Esophagus muscularis mucosa (tissue), 4 donors: ENCODE measurements at regions not wholly inside any gene's neighbourhood (a gene's known extent, or its start where the extent isn't known, plus 50 kb on each side); places are given as distances from the start of the nearest gene placed in this dataset.

Source experiments
- DNase-seq: peaks from one replicate; pipeline ENCODE4 v3.0.0-alpha.2; 2017; ENCODE audit errors: extremely low spot score
- H3K27ac ChIP-seq, 4 donors: fragments of 200-600 bp; sonication (generic); replicated peaks in 1 of 4; 1 replicate in 3 of 4; 2 replicates in 1 of 4; pipeline ENCODE4 v1.5.1; 2016 to 2019; ENCODE audit warnings: mild to moderate bottlenecking in 1 of 4
- H3K27me3 ChIP-seq, 4 donors: fragments of 200-600 bp; sonication (generic); one replicate each; pipeline versions ENCODE4 v1.5.1 to v1.6.0; 2016 to 2019
- H3K36me3 ChIP-seq, 4 donors: fragments of 200-600 bp; sonication (generic); one replicate each; pipeline ENCODE4 v1.5.1; 2016 to 2019
- H3K4me1 ChIP-seq, 4 donors: fragments of 200-600 bp; sonication (generic); one replicate each; pipeline ENCODE4 v1.5.1; 2016 to 2019
- H3K4me3 ChIP-seq, 4 donors: fragments of 200-600 bp; sonication (generic); 1 replicate in 2 of 4; 2 replicates in 2 of 4; pipeline ENCODE4 v1.5.1; 2016 to 2019; ENCODE audit warnings: mild to moderate bottlenecking in 4 of 4, moderate library complexity in 1 of 4
- H3K9me3 ChIP-seq, 4 donors: fragments of 200-600 bp; sonication (generic); 1 replicate in 3 of 4; 2 replicates in 1 of 4; pipeline ENCODE4 v1.5.1; 2016 to 2019
- EP300 ChIP-seq: sonication (generic); formaldehyde crosslinking; IDR thresholded peaks from one replicate; pipeline ENCODE4 v1.6.1; 2017; ENCODE audit warnings: antibody characterized with exemption
- POLR2A ChIP-seq: fragments of 450-650 bp; IDR thresholded peaks from one replicate; pipeline ENCODE4 v1.6.1; 2017; ENCODE audit warnings: antibody characterized with exemption, moderate library complexity, mild to moderate bottlenecking, low read depth
- POLR2AphosphoS5 ChIP-seq, 2 donors: sonication (generic); formaldehyde crosslinking; IDR thresholded peaks; one replicate each; pipeline ENCODE4 v1.6.1; 2017; ENCODE audit warnings: antibody characterized with exemption in 2 of 2
- WGBS: methylation state at CpG from one replicate; pipeline ENCODE4 v1.1.5; 2018; 5-methylcytosine and 5-hydroxymethylcytosine counted together
- intact Hi-C: fragments of 100-400 bp; cut with DNase I; formaldehyde crosslinking; loops from one replicate; pipeline ENCODE4 v1.15.1; 2023
- TF ChIP-seq, protein P1 (sequence below), 3 experiments: fragments of 200-600 bp in 2 of 3; fragments of 450-650 bp in 1 of 3; sonication (generic) in 2 of 3; IDR thresholded peaks; one replicate each; pipeline ENCODE4 v1.5.1; 2017 to 2019; ENCODE audit warnings: antibody characterized with exemption in 3 of 3, mild to moderate bottlenecking in 2 of 3, moderate library complexity in 1 of 3

DNA sequence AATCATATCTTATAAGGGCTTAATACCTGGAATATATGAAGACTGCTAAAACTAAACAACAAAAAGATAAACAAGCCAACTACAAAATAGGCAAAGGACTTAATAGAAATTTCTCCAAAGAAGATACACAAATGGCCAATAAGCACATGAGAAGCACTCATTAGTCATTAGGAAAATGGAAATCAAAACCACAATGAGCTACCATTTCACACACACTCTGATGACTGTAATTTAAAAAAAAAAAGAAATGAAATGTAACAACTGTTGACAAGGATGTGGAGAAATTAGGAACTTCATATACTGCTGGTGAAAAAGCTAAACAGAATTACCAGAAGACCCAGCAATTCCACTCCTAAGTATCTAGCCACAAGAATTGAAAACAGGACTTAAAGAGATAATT lies 374.2 kb upstream of the ZP4 start:
- H3K4me3 ChIP-seq = no peak overlapping the region

DNA sequence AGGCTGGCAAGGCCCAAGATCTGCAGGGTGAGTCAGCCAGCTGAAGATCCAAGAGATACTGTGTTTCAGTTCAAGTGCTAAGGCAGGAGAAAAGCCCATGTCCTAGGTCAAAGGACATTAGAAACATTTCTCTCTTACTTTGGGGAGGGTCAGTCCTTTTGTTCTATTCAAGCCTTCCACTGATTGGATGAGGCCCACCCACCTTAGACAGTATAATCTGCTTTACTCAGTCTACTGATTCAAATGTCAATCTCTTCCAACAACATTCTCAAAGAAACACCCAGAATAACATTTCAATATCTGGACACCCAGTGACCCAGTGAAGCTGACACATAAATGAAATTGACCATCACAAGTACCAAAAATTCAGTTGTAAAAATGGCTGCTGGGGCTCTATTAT lies 367.8 kb upstream of the ZP4 start:
- Histone ChIP-seq H3K36me3 (no peaks in the 10 kb centered on the region), H3K9me3 (no peaks in the 10 kb centered on the region), H3K27me3 (no peaks in the 10 kb centered on the region), H3K27ac (no peak overlapping the region), H3K4me1 (no peaks in the 10 kb centered on the region), H3K4me3 (no peak overlapping the region)
- intact Hi-C loops = loop anchor here (10.0 kb wide), 1 partner anchor 1716 kb away; no protein-coding TSS in a partner anchor
- DNase-seq = no peak
- TF ChIP-seq EP300 (no peak), POLR2A (no peak), POLR2AphosphoS5 (IDR thresholded peaks at IDR 0.05) (no peak)
- TF ChIP-seq, protein P1, sequence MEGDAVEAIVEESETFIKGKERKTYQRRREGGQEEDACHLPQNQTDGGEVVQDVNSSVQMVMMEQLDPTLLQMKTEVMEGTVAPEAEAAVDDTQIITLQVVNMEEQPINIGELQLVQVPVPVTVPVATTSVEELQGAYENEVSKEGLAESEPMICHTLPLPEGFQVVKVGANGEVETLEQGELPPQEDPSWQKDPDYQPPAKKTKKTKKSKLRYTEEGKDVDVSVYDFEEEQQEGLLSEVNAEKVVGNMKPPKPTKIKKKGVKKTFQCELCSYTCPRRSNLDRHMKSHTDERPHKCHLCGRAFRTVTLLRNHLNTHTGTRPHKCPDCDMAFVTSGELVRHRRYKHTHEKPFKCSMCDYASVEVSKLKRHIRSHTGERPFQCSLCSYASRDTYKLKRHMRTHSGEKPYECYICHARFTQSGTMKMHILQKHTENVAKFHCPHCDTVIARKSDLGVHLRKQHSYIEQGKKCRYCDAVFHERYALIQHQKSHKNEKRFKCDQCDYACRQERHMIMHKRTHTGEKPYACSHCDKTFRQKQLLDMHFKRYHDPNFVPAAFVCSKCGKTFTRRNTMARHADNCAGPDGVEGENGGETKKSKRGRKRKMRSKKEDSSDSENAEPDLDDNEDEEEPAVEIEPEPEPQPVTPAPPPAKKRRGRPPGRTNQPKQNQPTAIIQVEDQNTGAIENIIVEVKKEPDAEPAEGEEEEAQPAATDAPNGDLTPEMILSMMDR (IDR thresholded peaks at IDR 0.05) = no peak

More for the DNA sequence above, 374.2 kb upstream of the ZP4 start:
- H3K9me3 ChIP-seq = no peaks in the 10 kb centered on the region
- H3K27me3 ChIP-seq = no peaks in the 10 kb centered on the region
- H3K36me3 ChIP-seq = no peaks in the 10 kb centered on the region
- intact Hi-C loops = no loop called here
- H3K4me1 ChIP-seq = no peaks in the 10 kb centered on the region
- no peak for TF ChIP-seq EP300
- DNase-seq = no peak
- no peak overlapping the region for H3K27ac ChIP-seq

DNA sequence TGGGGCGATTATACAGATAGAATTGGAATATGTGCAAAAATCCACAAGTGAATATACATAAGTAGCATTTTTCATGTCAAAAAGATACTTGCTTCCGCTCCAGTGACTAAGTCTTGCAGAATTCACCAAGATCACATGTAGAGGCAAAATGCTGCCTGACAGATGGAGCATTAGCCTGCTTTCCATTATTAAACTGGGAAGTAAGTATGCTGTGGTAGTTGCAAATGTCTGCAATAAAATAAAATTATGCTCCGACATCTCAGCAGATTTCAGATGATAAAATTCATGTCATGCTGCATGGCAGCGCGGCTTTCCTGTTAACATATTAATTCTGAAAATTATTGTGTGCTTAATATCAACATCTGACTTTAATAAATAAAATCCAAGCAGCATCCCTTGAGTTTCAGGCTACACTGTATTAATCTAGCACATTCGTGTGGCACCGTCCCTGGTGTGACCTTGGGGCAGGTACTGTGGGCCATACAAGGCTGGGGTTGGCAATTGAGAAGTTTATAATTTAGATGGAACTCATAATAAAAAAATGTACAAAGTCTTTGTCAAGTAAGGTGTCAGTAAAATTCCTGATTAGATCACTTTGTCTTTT lies 366.4 kb upstream of the ZP4 start:
- Histone ChIP-seq H3K36me3 (no peaks in the 10 kb centered on the region), H3K27me3 (no peaks in the 10 kb centered on the region), H3K4me1 (no peaks in the 10 kb centered on the region), H3K27ac (no peak overlapping the region), H3K4me3 (no peak overlapping the region), H3K9me3 (no peaks in the 10 kb centered on the region)
- DNase-seq = no peak
- WGBS = 77% methylated on average over 7 of the region's 7 CpGs
- intact Hi-C loops = loop anchor here (10.0 kb wide), 1 partner anchor 1718 kb away; no protein-coding TSS in a partner anchor
- TF ChIP-seq EP300 = no peak
- TF ChIP-seq, protein P1 (IDR thresholded peaks at IDR 0.05) = no peak
- TF ChIP-seq POLR2A = no peak
- TF ChIP-seq POLR2AphosphoS5 (IDR thresholded peaks at IDR 0.05) = no peak

DNA sequence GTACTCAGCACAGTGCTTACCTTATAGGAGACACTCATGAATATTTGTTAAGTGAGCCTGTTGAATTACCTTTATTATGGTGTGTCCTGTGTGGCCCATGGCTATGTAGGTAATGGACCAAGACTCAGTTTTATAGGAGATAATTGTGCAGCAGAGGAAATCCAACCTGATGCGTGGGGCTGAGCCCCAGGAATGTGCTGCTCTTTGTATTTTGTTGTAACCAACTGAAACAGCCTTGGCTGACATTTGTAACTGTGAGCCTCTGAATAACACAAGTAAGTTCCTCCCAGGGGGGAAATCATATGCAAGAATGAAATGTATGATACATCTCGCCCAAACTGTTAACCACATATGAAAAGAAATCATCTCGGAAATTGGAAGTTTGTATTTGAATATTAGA lies 364.2 kb upstream of the ZP4 start:
- Histone ChIP-seq H3K27ac (no peak overlapping the region), H3K4me1 (no peaks in the 10 kb centered on the region), H3K9me3 (no peaks in the 10 kb centered on the region), H3K27me3 (no peaks in the 10 kb centered on the region), H3K36me3 (no peaks in the 10 kb centered on the region), H3K4me3 (no peak overlapping the region)
- TF ChIP-seq POLR2AphosphoS5 (IDR thresholded peaks at IDR 0.05) = no peak
- WGBS = 79% methylated on average over 3 of the region's 3 CpGs
- intact Hi-C loops = loop anchor here (10.0 kb wide), 1 partner anchor 1720 kb away; no protein-coding TSS in a partner anchor
- no peak for DNase-seq

DNA sequence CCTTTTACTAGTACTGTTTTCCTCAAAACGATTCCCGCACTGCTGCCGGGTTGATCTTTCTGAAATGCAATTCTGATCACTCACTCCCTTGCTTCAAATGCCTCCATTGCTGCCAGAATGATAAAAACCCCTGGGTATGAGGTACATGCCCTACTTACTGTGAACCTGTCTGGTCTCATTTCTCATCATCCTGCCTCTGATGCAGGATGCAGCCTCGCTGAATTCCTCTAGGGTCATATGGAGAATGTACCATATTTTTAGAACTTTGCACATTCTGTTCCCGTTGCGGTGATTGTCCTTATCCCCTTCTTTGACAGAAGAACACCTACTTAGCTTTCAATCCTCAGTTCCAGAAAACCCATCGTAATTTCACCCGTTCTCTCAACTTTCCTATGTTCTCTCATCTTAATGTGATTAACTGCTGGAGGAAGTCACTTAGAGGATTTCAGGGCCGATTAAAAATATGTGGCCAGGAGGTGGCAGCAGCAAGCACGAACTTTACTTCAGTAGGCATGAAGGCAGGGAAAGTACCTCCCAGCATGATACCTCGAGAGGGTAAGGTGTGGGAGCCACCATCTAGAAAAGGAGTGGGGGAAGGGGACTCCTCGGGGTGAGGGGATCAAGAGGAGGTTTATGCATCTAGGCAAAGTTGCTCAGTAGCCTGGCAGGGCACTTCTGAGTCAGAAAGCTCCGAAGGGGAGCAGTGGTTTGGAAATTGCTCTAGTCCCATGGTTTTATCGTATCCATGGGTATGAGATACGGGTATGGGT lies 361.5 kb upstream of the ZP4 start:
- WGBS = 60% methylated on average over 15 of the region's 15 CpGs
- H3K4me1 ChIP-seq = no peaks in the 10 kb centered on the region
- intact Hi-C loops = loop anchor here (10.0 kb wide), 1 partner anchor 1723 kb away; no protein-coding TSS in a partner anchor
- no peak overlapping the region for H3K27ac ChIP-seq
- no peaks in the 10 kb centered on the region for H3K36me3 ChIP-seq
- no peaks in the 10 kb centered on the region for H3K27me3 ChIP-seq
- TF ChIP-seq POLR2AphosphoS5 (IDR thresholded peaks at IDR 0.05) = no peak
- TF ChIP-seq, protein P1 (IDR thresholded peaks at IDR 0.05) = peak; percentile 43 to 57 (median 49)
- TF ChIP-seq EP300 = no peak
- no peak for TF ChIP-seq POLR2A
- H3K9me3 ChIP-seq = no peaks in the 10 kb centered on the region
- H3K4me3 ChIP-seq = no peak overlapping the region
- no peak for DNase-seq
